Suprapubic skin (tissue), 4 donors: ENCODE measurements at regions not wholly inside any gene's neighbourhood (a gene's known extent, or its start where the extent isn't known, plus 50 kb on each side); places are given as distances from the start of the nearest gene placed in this dataset.

Source experiments
- DNase-seq, 2 donors: peaks; one replicate each; pipeline ENCODE4 v3.0.0-alpha.2; 2019; ENCODE audit warnings: low spot score in 2 of 2
- H3K27ac ChIP-seq: fragments of 200-600 bp; sonication (generic); one replicate; pipeline ENCODE4 v1.5.1; 2019
- H3K27me3 ChIP-seq: fragments of 200-600 bp; sonication (generic); one replicate; pipeline ENCODE4 v1.5.1; 2019
- H3K36me3 ChIP-seq: fragments of 200-600 bp; sonication (generic); one replicate; pipeline ENCODE4 v1.5.1; 2019
- H3K4me1 ChIP-seq: fragments of 200-600 bp; sonication (generic); one replicate; pipeline ENCODE4 v1.5.1; 2019
- H3K4me3 ChIP-seq: fragments of 200-600 bp; sonication (generic); one replicate; pipeline ENCODE4 v1.5.1; 2019; ENCODE audit warnings: mild to moderate bottlenecking
- H3K9me3 ChIP-seq: fragments of 200-600 bp; sonication (generic); one replicate; pipeline ENCODE4 v1.5.1; 2019
- CTCF ChIP-seq, 2 donors: fragments of 200-600 bp in 1 of 2; fragments of 450-650 bp in 1 of 2; sonication (generic) in 1 of 2; IDR thresholded peaks; one replicate each; pipeline ENCODE4 v1.5.1; 2016 to 2019; ENCODE audit warnings: antibody characterized with exemption in 2 of 2, mild to moderate bottlenecking in 1 of 2, moderate library complexity in 1 of 2
- EP300 ChIP-seq: sonication (generic); formaldehyde crosslinking; IDR thresholded peaks from one replicate; pipeline ENCODE4 v1.6.1; 2017; ENCODE audit warnings: antibody characterized with exemption
- POLR2A ChIP-seq, 2 donors: fragments of 450-650 bp; IDR thresholded peaks; one replicate each; pipeline ENCODE4 v1.6.1; 2017; ENCODE audit warnings: antibody characterized with exemption in 2 of 2, mild to moderate bottlenecking in 2 of 2, moderate library complexity in 2 of 2
- POLR2AphosphoS5 ChIP-seq, 3 donors: sonication (generic); formaldehyde crosslinking; IDR thresholded peaks; one replicate each; pipeline ENCODE4 v1.6.1; 2017; ENCODE audit warnings: antibody characterized with exemption in 3 of 3
- WGBS: methylation state at CpG from one replicate; pipeline ENCODE4 v1.1.5; 2018; 5-methylcytosine and 5-hydroxymethylcytosine counted together

- no peaks in the 10 kb centered on the region for H3K4me1 ChIP-seq
- WGBS: 91% methylated on average over 3 of the region's 3 CpGs
- DNase-seq: no peak
- H3K27ac ChIP-seq: no peak overlapping the region
- TF ChIP-seq EP300 (no peak), POLR2A (IDR thresholded peaks at IDR 0.05) (no peak), CTCF (IDR thresholded peaks at IDR 0.05) (no peak), POLR2AphosphoS5 (IDR thresholded peaks at IDR 0.05) (no peak)
- no peaks in the 10 kb centered on the region for H3K9me3 ChIP-seq
- H3K36me3 ChIP-seq: no peaks in the 10 kb centered on the region
- no peak overlapping the region for H3K4me3 ChIP-seq
- no peaks in the 10 kb centered on the region for H3K27me3 ChIP-seq
Measured at GRCh38 chr2:4656326-4656725, 953.0 kb downstream of the DCDC2C start.

- WGBS: 54% methylated on average over 8 of the region's 8 CpGs
- TF ChIP-seq EP300 (no peak), CTCF (IDR thresholded peaks at IDR 0.05) (no peak), POLR2A (IDR thresholded peaks at IDR 0.05) (no peak), POLR2AphosphoS5 (IDR thresholded peaks at IDR 0.05) (no peak)
- H3K27me3 ChIP-seq: no peaks in the 10 kb centered on the region
- H3K4me1 ChIP-seq: no peaks in the 10 kb centered on the region
- no peak overlapping the region for H3K27ac ChIP-seq
- no peak overlapping the region for H3K4me3 ChIP-seq
- H3K36me3 ChIP-seq: no peaks in the 10 kb centered on the region
- no peak for DNase-seq
- H3K9me3 ChIP-seq: no peaks in the 10 kb centered on the region
Measured at GRCh38 chr2:4662161-4662779, 958.9 kb downstream of the DCDC2C start.

GRCh38 chr2:4668381-4668780, 965.0 kb downstream of the DCDC2C start:
- WGBS: 60% methylated on average over 4 of the region's 4 CpGs
- no peak for DNase-seq
- H3K9me3 ChIP-seq: no peaks in the 10 kb centered on the region
- no peak overlapping the region for H3K27ac ChIP-seq
- no peaks in the 10 kb centered on the region for H3K4me1 ChIP-seq
- TF ChIP-seq POLR2AphosphoS5 (IDR thresholded peaks at IDR 0.05) (no peak), EP300 (no peak), POLR2A (IDR thresholded peaks at IDR 0.05) (no peak), CTCF (IDR thresholded peaks at IDR 0.05) (no peak)
- no peaks in the 10 kb centered on the region for H3K36me3 ChIP-seq
- no peak overlapping the region for H3K4me3 ChIP-seq
- H3K27me3 ChIP-seq: no peaks in the 10 kb centered on the region

GRCh38 chr2:4670331-4670730, 967.0 kb downstream of the DCDC2C start:
- TF ChIP-seq POLR2AphosphoS5 (IDR thresholded peaks at IDR 0.05) (no peak), EP300 (no peak), POLR2A (IDR thresholded peaks at IDR 0.05) (no peak), CTCF (IDR thresholded peaks at IDR 0.05) (no peak)
- no peak for DNase-seq
- no peak overlapping the region for H3K4me3 ChIP-seq
- H3K36me3 ChIP-seq: no peaks in the 10 kb centered on the region
- 61% methylated on average over 2 of the region's 2 CpGs for WGBS
- H3K27ac ChIP-seq: no peak overlapping the region
- H3K4me1 ChIP-seq: no peaks in the 10 kb centered on the region
- no peaks in the 10 kb centered on the region for H3K27me3 ChIP-seq
- no peaks in the 10 kb centered on the region for H3K9me3 ChIP-seq

- WGBS: 82% methylated on average over 13 of the region's 13 CpGs
- Histone ChIP-seq H3K4me3 (no peak overlapping the region), H3K36me3 (no peaks in the 10 kb centered on the region)
Measured at GRCh38 chr2:4673025-4673489, 969.7 kb downstream of the DCDC2C start.

More at GRCh38 chr2:4673025-4673489, 969.7 kb downstream of the DCDC2C start:
- no peak for DNase-seq
- Histone ChIP-seq H3K27ac (no peak overlapping the region), H3K9me3 (no peaks in the 10 kb centered on the region), H3K4me1 (no peaks in the 10 kb centered on the region), H3K27me3 (no peaks in the 10 kb centered on the region)
- TF ChIP-seq POLR2AphosphoS5 (IDR thresholded peaks at IDR 0.05): no peak
- no peak for TF ChIP-seq CTCF (IDR thresholded peaks at IDR 0.05)
- TF ChIP-seq POLR2A (IDR thresholded peaks at IDR 0.05): no peak
- no peak for TF ChIP-seq EP300
